HEK293 (cell line): ENCODE measurements at regions not wholly inside any gene's neighbourhood (a gene's known extent, or its start where the extent isn't known, plus 50 kb on each side); places are given as distances from the start of the nearest gene placed in this dataset.

Experiments used
- GFI1B ChIP-seq: fragments of 450-650 bp; formaldehyde crosslinking; IDR thresholded peaks from 2 replicates; pipeline ENCODE4 v1.5.1; 2016; ENCODE audit warnings: missing biosample characterization, missing genetic modification characterization
- GLIS1 ChIP-seq: fragments of 450-650 bp; formaldehyde crosslinking; IDR thresholded peaks from 2 replicates; pipeline ENCODE4 v1.5.1; 2016; ENCODE audit warnings: missing biosample characterization, missing genetic modification characterization
- KLF16 ChIP-seq: fragments of 450-650 bp; formaldehyde crosslinking; IDR thresholded peaks from 2 replicates; pipeline ENCODE4 v1.5.1; 2017; ENCODE audit warnings: missing biosample characterization, missing genetic modification characterization
- YY1 ChIP-seq: fragments of 450-650 bp; formaldehyde crosslinking; IDR thresholded peaks from 2 replicates; pipeline ENCODE4 v1.5.1; 2018; ENCODE audit warnings: missing biosample characterization, missing genetic modification characterization
- ZBTB7A ChIP-seq: fragments of 450-650 bp; formaldehyde crosslinking; IDR thresholded peaks from 2 replicates; pipeline ENCODE4 v1.5.1; 2016; ENCODE audit warnings: low read depth, missing biosample characterization, missing genetic modification characterization
- ZNF146 ChIP-seq: fragments of 450-650 bp; formaldehyde crosslinking; IDR thresholded peaks from 2 replicates; pipeline ENCODE4 v1.5.1; 2016; ENCODE audit warnings: missing biosample characterization, missing genetic modification characterization
- ZNF23 ChIP-seq: fragments of 450-650 bp; formaldehyde crosslinking; IDR thresholded peaks from 2 replicates; pipeline ENCODE4 v1.5.1; 2016; ENCODE audit warnings: missing biosample characterization, missing genetic modification characterization, borderline replicate concordance
- ZNF324 ChIP-seq: fragments of 450-650 bp; formaldehyde crosslinking; IDR thresholded peaks from 2 replicates; pipeline ENCODE4 v1.5.1; 2016; ENCODE audit warnings: missing biosample characterization, missing genetic modification characterization
- ZNF623 ChIP-seq: fragments of 450-650 bp; formaldehyde crosslinking; IDR thresholded peaks from 2 replicates; pipeline ENCODE4 v1.5.1; 2016; ENCODE audit warnings: missing biosample characterization, missing genetic modification characterization
- ZNF76 ChIP-seq: fragments of 450-650 bp; formaldehyde crosslinking; IDR thresholded peaks from 2 replicates; pipeline ENCODE4; 2016; ENCODE audit warnings: low read depth, missing biosample characterization, missing genetic modification characterization, borderline replicate concordance
- ZNF843 ChIP-seq: fragments of 450-650 bp; formaldehyde crosslinking; IDR thresholded peaks from 2 replicates; pipeline ENCODE4 v1.5.1; 2016; ENCODE audit warnings: missing biosample characterization, missing genetic modification characterization
- TF ChIP-seq, protein P1 (sequence below): fragments of 450-650 bp; formaldehyde crosslinking; IDR thresholded peaks from 2 replicates; pipeline ENCODE4 v1.5.1; 2016; ENCODE audit warnings: missing biosample characterization, missing genetic modification characterization
- TF ChIP-seq, protein P2 (sequence below): fragments of 450-650 bp; formaldehyde crosslinking; IDR thresholded peaks from 2 replicates; pipeline ENCODE4 v1.5.1; 2016; ENCODE audit warnings: missing biosample characterization, missing genetic modification characterization
- TF ChIP-seq, protein P3 (sequence below): fragments of 450-650 bp; formaldehyde crosslinking; IDR thresholded peaks from 2 replicates; pipeline ENCODE4 v1.5.1; 2016; ENCODE audit warnings: missing biosample characterization, missing genetic modification characterization

DNA sequence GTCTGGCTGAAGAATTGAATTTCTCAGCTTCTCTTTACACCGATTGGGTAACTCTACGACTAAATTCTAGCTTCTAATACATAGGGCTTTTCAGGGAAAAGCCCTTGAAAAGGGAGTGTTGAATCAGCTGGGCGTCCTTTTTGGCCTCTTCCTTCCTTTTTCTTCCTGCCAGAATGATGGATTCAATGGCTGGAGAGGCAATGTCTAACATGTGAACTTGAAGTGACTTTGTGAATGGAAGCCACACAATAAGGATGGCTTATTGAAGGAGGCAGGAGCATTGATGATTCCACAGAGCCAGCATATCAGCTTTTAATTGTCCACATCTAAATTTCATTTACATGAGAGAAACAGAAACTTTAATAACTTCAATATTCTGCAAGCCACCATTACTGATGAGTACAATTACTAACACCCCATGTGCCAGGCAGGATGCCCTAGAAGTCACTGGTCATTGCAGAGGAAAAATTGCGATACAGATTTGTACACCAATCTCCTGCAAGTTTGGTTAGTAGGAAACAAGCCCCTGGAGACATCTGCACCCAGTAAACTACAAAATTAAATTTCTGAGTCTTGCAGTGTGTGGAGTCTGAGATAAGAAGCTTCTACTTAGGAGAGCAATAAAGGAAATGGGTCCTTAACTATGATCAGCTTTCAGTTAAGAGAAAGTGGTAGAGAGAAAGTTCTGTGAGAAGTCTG is 56.1 kb downstream of the STYXL2 start:
- TF ChIP-seq YY1 (tag by site-specific recombination) (no peak), KLF16 (no peak), ZNF76 (tag by site-specific recombination) (no peak), ZBTB7A (tag by site-specific recombination) (no peak), GFI1B (tag by site-specific recombination) (no peak), ZNF843 (tag by site-specific recombination) (no peak), GLIS1 (tag by site-specific recombination) (no peak), ZNF23 (tag by site-specific recombination) (no peak), ZNF623 (tag by site-specific recombination) (no peak), ZNF146 (no peak), ZNF324 (no peak)
- TF ChIP-seq, protein P1, sequence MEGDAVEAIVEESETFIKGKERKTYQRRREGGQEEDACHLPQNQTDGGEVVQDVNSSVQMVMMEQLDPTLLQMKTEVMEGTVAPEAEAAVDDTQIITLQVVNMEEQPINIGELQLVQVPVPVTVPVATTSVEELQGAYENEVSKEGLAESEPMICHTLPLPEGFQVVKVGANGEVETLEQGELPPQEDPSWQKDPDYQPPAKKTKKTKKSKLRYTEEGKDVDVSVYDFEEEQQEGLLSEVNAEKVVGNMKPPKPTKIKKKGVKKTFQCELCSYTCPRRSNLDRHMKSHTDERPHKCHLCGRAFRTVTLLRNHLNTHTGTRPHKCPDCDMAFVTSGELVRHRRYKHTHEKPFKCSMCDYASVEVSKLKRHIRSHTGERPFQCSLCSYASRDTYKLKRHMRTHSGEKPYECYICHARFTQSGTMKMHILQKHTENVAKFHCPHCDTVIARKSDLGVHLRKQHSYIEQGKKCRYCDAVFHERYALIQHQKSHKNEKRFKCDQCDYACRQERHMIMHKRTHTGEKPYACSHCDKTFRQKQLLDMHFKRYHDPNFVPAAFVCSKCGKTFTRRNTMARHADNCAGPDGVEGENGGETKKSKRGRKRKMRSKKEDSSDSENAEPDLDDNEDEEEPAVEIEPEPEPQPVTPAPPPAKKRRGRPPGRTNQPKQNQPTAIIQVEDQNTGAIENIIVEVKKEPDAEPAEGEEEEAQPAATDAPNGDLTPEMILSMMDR (tag by site-specific recombination), result no peak
- TF ChIP-seq, protein P2, sequence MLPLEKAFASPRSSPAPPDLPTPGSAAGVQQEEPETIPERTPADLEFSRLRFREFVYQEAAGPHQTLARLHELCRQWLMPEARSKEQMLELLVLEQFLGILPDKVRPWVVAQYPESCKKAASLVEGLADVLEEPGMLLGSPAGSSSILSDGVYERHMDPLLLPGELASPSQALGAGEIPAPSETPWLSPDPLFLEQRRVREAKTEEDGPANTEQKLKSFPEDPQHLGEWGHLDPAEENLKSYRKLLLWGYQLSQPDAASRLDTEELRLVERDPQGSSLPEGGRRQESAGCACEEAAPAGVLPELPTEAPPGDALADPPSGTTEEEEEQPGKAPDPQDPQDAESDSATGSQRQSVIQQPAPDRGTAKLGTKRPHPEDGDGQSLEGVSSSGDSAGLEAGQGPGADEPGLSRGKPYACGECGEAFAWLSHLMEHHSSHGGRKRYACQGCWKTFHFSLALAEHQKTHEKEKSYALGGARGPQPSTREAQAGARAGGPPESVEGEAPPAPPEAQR (tag by site-specific recombination), result no peak
- TF ChIP-seq, protein P3, sequence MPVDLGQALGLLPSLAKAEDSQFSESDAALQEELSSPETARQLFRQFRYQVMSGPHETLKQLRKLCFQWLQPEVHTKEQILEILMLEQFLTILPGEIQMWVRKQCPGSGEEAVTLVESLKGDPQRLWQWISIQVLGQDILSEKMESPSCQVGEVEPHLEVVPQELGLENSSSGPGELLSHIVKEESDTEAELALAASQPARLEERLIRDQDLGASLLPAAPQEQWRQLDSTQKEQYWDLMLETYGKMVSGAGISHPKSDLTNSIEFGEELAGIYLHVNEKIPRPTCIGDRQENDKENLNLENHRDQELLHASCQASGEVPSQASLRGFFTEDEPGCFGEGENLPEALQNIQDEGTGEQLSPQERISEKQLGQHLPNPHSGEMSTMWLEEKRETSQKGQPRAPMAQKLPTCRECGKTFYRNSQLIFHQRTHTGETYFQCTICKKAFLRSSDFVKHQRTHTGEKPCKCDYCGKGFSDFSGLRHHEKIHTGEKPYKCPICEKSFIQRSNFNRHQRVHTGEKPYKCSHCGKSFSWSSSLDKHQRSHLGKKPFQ, result no peak
